Dedifferentiated amniotic fluid mesenchymal stem cell (primary cell): ENCODE measurements at regions not wholly inside any gene's neighbourhood (a gene's known extent, or its start where the extent isn't known, plus 50 kb on each side); places are given as distances from the start of the nearest gene placed in this dataset.
"Not testable (repeated sequence)": the region's sequence is repeated elsewhere in the genome, so short reads cannot be mapped to it uniquely, and the experiment has no call there.

ENCODE experiments used
- DNase-seq: peaks from one replicate; pipeline ENCODE4 v3.0.0-alpha.2; 2016; ENCODE audit errors: extremely low spot score

DNA sequence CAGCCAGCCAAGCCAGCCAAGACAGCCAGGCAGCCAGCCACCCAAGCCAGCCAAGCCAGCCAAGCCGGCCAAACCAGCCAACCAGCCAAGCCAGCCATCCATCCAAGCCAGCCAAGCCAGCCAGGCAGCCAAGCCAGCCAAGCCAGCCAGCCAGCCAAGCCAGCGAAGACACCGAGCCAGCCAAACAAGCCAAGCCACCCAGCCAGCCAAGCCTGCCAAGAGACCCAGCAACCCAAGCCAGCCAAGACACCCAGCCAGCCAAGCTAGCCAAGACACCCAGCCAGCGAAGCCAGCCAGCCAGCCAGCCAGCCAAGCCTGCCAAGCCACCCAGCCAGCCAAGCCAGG, 318.0 kb upstream of the PLGLB2 start:
- DNase-seq, result not testable (repeated sequence)

DNA sequence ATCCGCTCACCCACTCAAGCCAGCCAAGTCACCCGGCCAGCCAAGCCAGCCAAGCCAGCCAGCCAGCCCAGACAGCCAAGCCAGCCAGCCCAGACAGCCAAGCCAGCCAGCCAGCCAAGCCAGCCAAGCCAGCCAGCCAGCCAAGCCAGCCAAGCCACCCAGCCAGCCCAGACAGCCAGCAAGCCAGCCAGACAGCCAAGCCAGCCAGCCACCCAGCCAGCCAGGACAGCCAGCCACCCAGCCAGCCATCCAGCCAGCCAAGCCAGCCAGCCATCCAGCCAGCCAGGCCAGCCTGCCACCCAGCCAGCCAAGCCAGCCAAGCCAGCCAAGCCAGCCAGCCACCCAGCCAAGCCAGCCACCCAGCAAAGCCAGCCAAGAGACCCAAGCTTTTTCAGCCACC, 316.8 kb upstream of the PLGLB2 start:
- DNase-seq, result not testable (repeated sequence)

DNA sequence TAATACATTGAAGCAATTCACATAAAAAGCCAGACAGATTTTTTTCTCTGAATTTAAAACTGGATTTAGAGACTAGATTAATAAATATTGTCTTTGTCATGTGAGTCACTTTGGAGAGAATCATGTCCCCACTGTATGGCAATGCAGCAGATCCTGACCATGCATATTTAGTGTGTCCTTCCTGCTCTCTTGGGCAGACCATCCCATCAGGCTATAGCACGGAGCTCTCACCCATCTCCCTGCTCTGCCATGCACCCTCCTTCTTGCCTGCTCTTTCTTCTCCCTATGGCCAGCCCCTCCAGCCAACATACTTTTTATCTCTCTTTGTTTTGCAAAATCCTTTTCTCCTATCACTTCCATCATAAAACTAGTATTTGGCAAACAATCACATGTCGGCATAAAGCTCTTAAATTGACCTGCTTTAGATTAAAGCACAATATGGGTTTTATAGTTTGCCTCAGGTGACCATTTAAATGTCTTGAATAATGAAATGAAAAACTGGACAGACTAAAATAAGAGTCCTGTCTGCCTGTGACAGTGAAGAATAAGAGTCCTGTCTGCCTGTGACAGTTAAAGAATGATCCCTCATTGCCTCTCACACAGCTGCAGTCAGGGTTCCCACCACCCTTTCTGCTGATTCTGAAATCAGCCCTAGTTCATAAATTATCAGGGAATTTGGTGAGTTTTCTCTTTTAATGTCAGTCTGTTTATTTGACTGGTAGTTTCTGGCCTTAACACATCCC, 315.0 kb upstream of the PLGLB2 start:
- not testable (repeated sequence) for DNase-seq

DNA sequence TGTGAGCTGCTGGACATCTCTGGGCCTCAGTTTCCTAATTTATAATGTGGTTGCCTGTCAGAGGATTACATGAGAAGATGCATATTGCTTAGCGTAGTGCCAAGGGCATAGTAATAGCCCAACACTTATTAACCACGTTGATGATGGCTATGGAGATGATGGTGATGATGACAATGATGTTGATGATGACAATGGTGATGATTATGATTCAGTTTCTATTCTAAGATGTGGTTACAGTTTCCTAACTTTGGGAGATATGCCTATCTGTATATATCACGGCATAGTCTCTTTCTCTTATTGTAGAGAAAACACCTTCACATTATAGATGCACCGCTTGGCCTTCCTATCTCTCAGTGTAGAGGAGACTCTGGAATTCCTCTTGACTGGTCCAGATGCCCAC, 311.9 kb upstream of the PLGLB2 start:
- DNase-seq, result not testable (repeated sequence)

DNA sequence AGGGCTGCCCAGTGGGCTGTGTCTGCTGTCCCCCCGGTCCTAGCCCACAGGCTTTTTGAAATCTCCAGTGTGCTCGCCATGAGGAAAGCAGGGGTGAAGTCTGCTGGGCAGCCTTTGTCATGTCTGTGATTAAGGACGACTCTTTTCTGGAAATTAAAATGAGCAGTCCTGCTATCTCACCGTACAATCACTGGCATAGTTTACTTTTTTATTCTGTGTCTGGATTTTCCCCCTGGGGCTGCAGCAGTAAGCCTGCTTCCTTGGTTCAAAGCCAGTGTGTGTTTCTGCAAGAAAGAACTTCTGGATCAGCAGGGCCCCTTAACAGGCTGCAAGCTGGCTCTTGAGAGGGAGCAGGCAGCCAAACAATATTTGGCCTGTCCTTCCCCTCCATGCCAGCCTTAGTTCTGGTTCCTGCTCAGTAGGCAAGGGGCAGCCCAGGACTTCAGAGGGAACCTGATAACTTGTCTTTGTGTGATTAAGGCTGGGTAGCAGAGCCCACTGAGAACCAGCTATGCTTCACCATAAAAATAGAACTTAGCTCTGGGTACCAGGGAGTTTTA, 310.1 kb upstream of the PLGLB2 start:
- not testable (repeated sequence) for DNase-seq

DNA sequence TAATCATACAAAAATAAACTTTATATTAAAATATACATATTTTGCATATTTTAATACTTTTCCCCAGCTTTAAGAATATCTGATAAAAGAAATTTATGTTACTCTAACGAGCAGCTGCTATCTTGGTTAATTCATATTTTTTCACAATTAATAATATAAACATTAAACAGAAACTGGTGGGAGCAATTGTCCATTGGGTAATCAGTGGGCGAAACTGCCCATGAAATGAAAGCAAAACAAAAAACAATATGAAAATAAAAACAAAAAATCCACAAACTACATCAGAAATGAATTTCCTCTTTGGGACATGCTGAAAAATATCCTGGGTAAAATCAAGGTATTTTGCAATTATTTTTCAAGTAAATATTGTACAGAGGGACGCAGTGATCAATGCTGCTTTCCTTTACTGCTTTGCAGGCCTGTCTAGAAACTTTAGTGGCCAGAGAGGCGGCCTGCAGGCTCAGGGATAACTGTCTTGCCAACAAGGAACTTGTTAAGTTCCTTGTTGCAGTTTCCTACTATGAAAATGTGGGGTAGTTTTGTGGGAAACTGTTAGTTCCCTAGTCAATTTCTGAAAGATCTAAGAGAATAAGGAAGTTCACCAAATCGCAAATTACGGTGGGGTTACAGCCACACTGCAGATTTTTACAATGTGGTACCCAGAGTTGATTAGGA, 309.0 kb upstream of the PLGLB2 start:
- not testable (repeated sequence) for DNase-seq

DNA sequence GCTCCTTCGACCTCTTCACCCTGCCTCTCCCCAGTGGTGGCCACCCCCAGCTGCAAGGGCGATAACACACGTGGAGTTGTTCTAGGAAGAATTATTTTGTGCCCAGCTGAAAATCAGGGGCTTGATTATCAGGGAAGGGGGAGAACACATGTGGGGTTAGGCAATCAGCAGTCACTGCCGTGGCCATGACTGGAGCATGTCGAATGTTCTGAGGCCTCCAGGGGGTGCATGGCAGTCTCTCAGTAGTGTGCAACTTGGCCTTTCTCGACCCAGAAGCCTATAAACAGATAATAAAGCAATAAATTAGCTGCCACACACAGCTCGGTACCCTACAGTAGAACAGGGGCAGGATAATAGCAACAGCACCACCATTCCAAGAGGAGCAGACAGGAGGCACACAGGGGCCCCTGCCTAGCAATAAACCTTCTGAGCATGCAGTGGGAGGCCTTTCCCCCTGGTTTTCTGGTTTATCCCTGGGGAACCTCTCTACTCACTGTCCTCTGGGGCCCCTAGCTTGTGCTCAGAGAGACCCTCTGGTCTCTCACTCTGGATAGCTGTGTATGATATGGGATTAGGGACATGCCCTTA, 308.2 kb upstream of the PLGLB2 start:
- DNase-seq, result not testable (repeated sequence)

DNA sequence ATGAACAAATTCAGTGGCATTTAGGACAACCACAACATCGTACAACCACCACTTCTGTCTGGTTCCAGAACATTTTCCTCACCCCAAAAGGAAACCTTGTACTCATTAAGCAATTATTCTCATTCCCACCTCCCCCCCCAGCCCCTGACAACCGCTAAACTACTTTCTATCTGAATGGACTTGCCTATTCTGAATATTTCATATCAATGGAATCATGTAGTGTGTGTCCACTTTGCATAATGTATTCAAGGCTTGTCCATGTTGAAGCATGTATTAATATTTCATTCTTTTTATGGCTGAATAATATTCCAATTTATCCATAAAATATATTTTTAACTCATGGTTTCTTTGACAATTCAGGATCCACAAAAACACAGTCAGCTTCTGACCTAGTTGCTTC, 307.2 kb upstream of the PLGLB2 start:
- DNase-seq, result not testable (repeated sequence)

DNA sequence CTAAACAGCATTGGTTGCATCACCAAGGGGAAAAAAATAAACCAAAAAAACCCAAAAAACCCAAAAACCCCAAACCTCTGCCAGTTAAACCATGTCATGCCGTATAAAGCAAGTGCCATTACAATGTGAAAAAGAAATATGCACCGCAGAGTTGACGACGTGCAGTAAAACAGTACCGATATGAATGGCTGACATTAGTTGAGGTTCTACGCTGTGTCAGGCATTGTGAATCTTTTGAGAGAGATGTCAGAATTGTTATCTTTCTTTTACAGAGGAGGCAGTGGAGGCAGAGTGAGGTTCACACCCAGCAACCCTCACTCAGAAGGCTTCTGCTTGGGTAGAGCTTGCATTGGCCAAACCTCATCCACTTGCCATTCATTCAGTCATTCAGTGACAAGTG, 306.5 kb upstream of the PLGLB2 start:
- DNase-seq, result not testable (repeated sequence)

DNA sequence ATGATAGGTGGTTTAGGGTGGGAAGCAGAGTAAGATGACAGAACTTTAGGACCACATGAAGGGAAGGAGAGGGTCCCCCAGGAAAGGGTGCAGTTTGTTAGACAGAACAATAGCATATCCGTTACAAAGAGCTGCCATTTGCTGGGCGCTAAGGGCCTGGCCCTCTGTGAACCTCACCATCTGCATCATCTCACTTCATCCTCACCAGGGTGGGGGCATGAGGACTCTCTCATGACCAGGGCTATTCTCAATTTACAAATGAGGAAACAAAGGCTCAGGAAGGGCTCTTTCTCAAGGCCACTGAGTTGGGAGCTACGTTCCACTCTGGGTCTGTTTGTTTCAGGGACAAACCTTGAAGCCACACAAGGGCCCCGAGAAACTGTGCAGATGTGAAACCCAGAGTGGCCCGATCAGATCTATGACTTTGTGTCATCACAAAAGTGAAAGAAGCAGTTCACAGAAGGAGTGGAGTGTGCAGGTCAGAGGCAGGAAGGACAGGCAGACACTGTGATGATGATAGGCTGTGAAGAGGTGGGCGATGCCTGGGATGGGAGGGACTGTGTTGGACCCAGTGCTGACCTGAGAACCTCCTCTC, 304.8 kb upstream of the PLGLB2 start:
- not testable (repeated sequence) for DNase-seq

DNA sequence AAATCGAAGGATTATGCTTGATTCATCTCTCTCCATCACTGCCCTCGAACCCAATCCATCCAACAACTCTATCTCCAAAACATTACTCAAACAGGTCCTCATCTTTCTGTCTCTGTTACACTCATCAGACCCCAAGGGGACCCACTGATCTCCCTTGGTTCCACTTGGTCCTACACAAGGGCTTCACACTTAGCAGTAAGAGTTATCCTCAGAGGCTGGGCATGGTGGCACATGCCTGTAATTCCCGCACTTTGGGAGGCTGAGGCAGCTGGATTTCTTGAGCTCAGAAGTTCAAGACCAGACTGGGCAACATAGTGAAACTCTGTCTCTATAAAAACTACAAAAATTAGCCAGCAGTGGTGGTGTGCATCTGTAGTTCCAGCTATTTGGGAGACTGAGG, 302.9 kb upstream of the PLGLB2 start:
- not testable (repeated sequence) for DNase-seq

DNA sequence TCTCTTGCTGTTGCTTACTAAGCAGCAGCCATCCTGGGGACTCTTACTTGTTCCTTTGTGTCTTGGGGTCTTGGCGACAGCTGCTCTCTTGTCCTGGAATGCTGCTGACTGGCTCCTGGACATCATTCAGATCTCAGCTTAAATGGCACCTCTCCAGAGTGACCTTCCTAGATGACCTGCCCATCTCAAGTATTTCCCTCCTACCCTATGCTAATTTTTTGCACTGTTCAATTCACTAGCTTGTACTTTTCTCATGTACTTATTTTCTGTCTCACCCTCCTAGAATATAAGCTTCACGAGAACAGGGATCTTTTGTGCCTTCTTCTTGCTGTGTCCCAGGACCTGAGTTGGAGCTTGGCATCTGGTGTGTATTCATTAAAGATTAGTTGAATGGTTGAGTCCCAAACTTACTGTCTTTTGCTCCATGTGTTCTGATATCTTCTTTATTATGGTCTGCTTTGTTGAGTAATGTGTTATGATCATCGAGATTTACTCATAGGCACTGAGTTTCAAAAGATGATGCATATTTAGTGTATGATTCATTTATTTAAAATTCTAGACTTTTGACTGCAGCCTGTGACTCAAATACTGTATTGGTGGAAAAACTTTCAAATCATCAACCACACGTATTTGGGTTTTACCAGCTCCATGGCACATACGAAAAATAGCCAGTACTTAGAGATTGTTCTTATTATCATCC, 302.1 kb upstream of the PLGLB2 start:
- DNase-seq, result not testable (repeated sequence)

DNA sequence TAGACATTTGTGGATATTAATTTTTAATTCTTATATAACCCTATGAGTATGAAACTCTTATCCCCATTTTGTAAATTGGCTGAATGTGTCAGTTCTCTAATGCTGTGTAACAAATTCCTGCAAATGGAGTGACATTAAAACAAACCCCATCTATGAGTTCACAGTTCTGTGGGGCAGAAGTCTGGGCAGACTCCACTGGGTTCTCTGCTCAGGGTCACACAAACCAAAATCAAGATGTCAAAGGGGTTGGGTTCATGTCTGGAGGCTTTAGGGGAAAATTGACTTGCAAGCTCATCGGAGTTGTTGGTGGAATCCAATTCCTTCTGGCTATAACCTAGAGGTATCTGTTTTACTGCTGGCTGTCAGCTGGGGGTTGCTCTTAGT, 301.6 kb upstream of the PLGLB2 start:
- not testable (repeated sequence) for DNase-seq

DNA sequence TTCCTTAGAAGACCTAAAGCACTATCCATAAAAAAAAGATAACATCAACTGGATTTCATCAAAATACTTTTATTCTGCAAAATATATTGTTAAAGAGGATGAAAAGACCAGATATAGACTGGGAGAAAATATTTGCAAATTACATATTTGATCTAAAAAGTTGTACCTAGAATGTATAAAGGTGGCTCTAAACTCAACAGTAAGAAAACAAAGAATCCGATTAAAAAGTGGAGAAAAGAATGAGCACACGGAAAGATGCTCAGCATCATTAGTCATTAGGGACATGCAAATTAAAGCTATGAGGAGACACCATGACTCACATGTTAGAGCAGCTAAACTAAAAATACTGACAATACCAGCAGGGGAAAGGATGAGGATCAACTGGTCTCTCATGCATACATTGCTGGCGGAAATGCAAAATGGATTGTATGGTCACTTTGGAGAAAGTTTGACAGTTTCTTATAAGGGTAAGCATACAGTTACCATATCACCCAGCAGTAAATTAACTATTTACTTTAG, 298.4 kb upstream of the PLGLB2 start:
- not testable (repeated sequence) for DNase-seq

DNA sequence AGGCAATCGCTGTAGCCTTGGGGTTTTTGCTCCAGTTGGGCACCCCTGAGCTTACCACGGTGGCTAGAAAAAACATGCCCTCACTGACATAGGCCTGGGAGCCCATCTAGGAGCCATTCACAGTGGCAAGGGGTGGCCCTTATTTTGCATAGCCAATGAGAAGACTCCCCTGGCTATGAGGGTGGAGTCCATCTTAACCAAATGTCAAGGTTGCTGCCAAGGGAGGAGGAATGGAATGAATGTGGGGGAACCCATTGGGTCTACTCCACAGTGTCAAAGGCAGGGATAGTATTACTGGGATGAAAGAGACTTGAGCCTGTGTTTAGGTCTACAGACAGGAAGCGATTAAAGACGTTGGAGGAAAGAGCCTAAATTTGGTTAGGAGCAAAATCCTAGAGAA, 295.7 kb upstream of the PLGLB2 start:
- not testable (repeated sequence) for DNase-seq

DNA sequence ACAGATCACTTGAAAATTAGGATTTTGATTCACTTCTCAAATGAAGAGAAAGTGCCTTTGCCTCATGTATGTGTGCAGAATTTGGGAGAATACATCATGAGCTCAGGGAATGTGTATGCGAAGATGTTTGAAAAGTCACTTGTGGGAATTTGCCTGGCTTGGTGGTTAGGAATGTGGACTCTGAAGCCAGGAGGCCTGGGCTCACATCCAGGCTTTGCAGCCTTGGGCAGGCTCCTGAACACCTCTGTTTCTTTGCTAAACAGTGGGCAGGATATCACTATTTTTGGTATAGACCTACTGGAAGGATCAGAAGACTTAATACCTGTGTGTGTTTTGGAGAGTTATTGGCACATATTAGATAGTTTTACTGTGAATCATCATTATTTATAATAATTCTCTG, 295.0 kb upstream of the PLGLB2 start:
- peak; percentile 47 for DNase-seq

DNA sequence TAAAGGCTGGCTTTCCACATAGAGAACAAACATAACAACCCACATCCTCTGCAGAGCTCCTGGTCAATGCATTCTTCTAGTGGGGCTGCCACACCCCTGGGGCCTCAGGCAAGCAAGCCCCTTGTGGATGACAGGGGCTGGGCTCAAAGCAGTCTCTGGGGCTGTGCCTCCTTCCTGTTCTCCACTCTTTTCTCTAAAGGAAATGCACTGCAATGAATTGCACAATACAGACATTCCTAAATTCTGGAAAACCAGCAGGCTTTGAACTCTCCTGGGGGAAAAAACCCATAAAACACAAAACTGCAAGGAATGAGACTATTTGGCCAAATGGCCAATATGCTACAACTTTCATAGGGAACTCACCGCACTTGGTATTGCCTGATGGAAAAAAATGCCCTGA, 293.9 kb upstream of the PLGLB2 start:
- DNase-seq, result not testable (repeated sequence)

DNA sequence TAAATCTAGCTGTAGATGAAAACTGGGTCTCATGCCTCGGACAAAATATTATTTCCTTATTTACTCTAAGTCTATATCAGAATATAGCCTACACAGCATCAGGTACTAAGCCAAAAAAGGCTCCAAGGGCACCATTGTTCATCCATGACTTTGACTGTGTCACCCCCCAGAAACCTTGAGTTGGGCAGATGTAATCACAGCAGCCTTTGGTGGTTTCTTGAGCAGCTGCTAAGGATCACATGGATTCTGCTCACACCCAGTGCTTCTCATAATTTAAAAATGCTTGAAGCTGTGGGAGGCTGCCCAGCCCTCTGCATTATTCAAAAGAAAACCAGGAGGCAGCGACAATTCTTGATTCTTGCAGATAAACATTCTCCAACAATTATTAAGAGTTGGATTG, 293.5 kb upstream of the PLGLB2 start:
- DNase-seq, result not testable (repeated sequence)

DNA sequence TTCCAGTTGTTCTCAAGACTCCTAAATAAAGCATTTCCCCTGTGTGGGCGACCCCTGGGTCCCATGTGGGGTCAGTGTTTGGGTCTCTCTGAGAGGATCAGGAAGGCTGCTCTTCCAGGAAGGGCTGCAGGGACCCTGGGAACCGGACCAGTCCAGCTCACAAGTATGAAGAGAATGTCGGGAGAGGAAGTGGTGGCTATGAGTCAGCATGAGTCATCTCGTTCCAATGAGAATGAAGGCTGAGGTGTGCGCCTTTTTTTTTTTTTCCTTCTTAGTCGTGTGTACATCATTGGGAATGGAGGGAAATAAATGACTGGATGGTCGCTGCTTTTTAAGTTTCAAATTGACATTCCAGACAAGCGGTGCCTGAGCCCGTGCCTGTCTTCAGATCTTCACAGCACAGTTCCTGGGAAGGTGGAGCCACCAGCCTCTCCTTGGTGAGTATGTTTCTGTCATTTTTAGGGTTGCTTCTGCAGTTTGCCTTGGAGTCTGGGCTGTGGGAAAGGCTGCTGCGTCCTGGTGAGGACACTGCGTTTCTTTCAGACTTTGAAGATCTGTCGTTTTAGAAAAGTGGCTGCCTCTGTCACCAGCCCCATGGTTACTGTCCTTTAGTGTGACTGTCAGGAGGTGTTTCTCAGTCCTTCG, 292.6 kb upstream of the PLGLB2 start:
- DNase-seq, result not testable (repeated sequence)

DNA sequence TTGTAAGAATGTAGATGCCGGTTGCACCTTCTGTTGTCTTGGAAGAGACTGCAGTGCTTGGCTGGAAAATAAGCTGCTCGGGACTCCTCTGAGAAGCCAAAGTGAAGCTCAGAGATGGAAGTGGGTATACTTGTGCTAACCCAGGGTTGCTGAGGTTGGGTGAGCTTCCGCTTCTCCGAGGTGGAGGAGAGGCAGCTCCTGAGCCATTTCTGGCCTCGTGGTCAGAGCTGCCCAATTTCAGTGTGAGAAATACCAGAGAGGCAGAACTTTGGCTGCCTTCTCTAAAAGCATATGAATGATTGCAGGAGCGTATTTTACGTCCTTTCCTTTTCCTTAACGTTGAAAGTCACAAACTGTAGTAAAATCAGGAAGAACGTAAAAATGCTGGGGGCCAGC, 292.0 kb upstream of the PLGLB2 start:
- not testable (repeated sequence) for DNase-seq
